ENCODE measurements at regions not wholly inside any gene's neighbourhood (a gene's known extent, or its start where the extent isn't known, plus 50 kb on each side); places are given as distances from the start of the nearest gene placed in this dataset.

DNA sequence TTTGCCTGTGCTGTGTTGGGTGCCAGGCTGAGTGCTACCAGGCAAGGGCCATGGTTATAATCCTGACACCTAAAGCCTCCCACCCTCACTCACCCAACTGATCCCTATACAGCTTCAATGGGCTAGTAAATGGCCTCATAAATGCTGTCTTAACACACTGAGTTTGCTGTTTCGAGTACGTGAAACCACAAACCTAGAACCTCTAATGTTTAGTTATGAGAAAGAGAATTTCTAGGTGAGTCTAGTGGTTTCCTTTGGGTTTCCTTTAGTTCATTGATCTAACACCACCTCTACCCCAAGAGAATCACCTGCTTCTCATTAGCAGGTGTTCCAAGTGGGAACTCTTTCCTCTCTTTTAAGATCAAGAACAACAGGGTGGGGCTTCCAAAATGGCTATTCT is 172.0 kb downstream of the MC4R start:
- TF ChIP-seq, protein P1, sequence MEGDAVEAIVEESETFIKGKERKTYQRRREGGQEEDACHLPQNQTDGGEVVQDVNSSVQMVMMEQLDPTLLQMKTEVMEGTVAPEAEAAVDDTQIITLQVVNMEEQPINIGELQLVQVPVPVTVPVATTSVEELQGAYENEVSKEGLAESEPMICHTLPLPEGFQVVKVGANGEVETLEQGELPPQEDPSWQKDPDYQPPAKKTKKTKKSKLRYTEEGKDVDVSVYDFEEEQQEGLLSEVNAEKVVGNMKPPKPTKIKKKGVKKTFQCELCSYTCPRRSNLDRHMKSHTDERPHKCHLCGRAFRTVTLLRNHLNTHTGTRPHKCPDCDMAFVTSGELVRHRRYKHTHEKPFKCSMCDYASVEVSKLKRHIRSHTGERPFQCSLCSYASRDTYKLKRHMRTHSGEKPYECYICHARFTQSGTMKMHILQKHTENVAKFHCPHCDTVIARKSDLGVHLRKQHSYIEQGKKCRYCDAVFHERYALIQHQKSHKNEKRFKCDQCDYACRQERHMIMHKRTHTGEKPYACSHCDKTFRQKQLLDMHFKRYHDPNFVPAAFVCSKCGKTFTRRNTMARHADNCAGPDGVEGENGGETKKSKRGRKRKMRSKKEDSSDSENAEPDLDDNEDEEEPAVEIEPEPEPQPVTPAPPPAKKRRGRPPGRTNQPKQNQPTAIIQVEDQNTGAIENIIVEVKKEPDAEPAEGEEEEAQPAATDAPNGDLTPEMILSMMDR (IDR thresholded peaks at IDR 0.05; ENCODE audit: low read depth, low read length): no peak
- no peak for TF ChIP-seq EZH2phosphoT487 (IDR thresholded peaks at IDR 0.05; ENCODE audit: low read depth)

All from OCI-LY3 (cell line).